OCI-LY1 (cell line): ENCODE measurements at regions not wholly inside any gene's neighbourhood (a gene's known extent, or its start where the extent isn't known, plus 50 kb on each side); places are given as distances from the start of the nearest gene placed in this dataset.

Experiments
- EZH2 ChIP-seq: fragments of 200-600 bp; sonication (generic), shearing (Covaris generic); IDR thresholded peaks from 2 replicates; pipeline ENCODE4 v1.8.0; 2017; ENCODE audit warnings: borderline replicate concordance, mixed run types, mild to moderate bottlenecking, antibody characterized with exemption, low read length, moderate library complexity, mixed read lengths
- TF ChIP-seq, protein P1 (sequence below): fragments of 200-600 bp; sonication (generic), shearing (Covaris generic); IDR thresholded peaks from 2 replicates; pipeline ENCODE4 v1.5.1; 2017; ENCODE audit warnings: mild to moderate bottlenecking, antibody characterized with exemption, low read length, moderate library complexity, mixed read lengths

DNA sequence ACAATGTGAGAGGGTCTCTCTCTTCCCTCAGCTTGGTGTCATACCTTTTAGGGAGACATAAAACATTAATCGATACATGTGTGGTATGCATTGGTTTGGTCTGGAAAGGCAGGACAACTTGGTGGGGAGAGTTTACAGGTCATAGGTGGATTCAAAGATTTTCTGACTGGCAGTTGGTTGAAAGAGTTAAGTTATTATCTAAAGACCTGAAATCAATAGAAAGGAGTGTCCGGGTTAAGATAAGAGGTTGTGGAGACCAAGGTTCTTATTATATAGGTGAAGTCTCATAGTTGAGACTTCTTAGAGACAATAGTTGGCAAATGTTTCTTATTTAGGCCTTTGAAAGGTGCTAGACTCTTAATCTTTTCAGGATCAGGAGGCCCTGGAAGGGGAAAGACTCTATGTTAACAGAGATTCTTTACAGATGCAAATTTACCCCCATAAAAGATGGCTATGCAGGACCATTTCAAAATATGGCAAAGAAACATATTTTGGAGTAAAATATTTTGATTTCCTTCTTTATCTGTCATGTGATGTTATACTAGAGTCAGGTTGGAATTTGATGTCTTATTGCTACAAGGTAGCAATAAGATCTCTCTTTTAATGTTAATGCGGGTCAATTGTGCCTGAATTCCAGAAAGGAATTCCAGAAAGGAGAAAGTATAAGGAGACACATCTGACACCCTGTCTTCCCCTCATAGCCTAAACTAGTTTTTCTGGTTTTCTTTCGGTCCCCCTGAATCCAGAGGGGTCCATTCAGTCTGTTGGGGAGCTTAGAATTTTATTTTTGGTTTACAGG, 59.2 kb upstream of the RCBTB2 start:
- TF ChIP-seq, protein P1, sequence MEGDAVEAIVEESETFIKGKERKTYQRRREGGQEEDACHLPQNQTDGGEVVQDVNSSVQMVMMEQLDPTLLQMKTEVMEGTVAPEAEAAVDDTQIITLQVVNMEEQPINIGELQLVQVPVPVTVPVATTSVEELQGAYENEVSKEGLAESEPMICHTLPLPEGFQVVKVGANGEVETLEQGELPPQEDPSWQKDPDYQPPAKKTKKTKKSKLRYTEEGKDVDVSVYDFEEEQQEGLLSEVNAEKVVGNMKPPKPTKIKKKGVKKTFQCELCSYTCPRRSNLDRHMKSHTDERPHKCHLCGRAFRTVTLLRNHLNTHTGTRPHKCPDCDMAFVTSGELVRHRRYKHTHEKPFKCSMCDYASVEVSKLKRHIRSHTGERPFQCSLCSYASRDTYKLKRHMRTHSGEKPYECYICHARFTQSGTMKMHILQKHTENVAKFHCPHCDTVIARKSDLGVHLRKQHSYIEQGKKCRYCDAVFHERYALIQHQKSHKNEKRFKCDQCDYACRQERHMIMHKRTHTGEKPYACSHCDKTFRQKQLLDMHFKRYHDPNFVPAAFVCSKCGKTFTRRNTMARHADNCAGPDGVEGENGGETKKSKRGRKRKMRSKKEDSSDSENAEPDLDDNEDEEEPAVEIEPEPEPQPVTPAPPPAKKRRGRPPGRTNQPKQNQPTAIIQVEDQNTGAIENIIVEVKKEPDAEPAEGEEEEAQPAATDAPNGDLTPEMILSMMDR, result no peak
- TF ChIP-seq EZH2, result no peak
